Effector memory CD8-positive, alpha-beta T cell (primary cell): ENCODE measurements at regions not wholly inside any gene's neighbourhood (a gene's known extent, or its start where the extent isn't known, plus 50 kb on each side); places are given as distances from the start of the nearest gene placed in this dataset.
A peak's percentile ranks its signal among the peaks of the same experiment; 100 is the strongest.

Experiments used
- ATAC-seq: fragments of 150-1000 bp; cut with Tn5 transposase; replicated peaks from 2 replicates; pipeline ENCODE4 v1.10.0; 2021; ENCODE audit warnings: mild to moderate bottlenecking, moderate library complexity
- DNase-seq, 3 experiments: peaks; one replicate each; pipeline ENCODE4 v3.0.0; 2021
- H3K27ac Mint-ChIP-seq, 2 donors: one replicate each; pipeline ENCODE4 v1.8.0; 2022; ENCODE audit warnings: mild to moderate bottlenecking in 2 of 2, mixed read lengths in 2 of 2, moderate library complexity in 2 of 2
- H3K27me3 Mint-ChIP-seq, 2 donors: one replicate each; pipeline ENCODE4 v1.8.0; 2022; ENCODE audit warnings: mixed read lengths in 2 of 2
- H3K36me3 Mint-ChIP-seq: one replicate; pipeline ENCODE4 v1.8.0; 2022; ENCODE audit warnings: mild to moderate bottlenecking, moderate library complexity, mixed read lengths; ENCODE audit not compliant: insufficient read depth
- H3K4me1 Mint-ChIP-seq, 2 donors: one replicate each; pipeline ENCODE4 v1.8.0; 2022; ENCODE audit warnings: low read depth in 2 of 2, mixed read lengths in 2 of 2
- H3K4me3 Mint-ChIP-seq, 2 donors: one replicate each; pipeline ENCODE4 v1.8.0; 2022; ENCODE audit warnings: mild to moderate bottlenecking in 2 of 2, mixed read lengths in 2 of 2, moderate library complexity in 2 of 2
- H3K9me3 Mint-ChIP-seq, 2 donors: one replicate each; pipeline ENCODE4 v1.8.0; 2022; ENCODE audit warnings: mixed read lengths in 2 of 2

DNA sequence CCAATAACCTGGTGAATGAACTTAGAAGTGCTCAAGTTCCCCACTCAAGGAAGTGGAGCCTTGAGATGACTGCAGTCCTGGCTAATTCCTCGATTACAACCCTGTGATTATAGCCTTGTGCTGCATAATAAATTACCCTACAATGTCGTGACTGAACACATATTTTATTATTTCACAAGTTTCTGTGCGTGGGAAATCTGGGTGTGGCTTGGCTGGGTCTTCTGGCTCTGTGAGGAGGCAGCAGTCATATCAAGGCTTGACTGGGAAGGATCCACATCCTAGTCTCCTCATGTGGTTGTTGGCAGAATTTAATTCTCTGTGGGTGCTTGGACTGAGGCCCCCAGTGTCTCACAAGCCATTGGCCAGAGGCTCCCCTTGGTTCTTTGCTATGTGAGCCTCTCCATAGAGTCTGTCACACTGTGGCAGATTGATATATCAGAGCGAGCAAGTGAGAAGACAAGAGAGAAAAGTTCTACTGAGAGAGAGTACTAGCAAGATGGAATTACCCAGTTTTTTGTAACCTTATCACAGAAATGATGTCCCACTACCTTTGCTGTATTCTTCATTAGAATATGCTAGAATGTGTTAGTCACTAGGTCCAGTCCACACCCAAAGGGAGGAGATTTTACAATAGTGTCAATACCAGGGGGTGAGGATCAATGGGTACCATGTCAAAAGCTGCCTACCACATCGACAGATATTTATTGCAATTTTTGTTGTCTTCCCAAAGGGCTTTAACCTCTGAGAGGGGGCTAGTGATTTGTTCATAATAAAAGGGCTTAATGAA, 102.8 kb upstream of the TBC1D5 start:
- Mint-ChIP-seq H3K4me1 (no peaks in the 10 kb centered on the region), H3K27ac (no peak overlapping the region), H3K27me3 (peaks cover 0 to 15% of the 10 kb centered on the region in 2 donors), H3K4me3 (no peak overlapping the region), H3K9me3 (no peaks in the 10 kb centered on the region), H3K36me3 (no peaks in the 10 kb centered on the region)
- DNase-seq (no peak), ATAC-seq (no peak)

DNA sequence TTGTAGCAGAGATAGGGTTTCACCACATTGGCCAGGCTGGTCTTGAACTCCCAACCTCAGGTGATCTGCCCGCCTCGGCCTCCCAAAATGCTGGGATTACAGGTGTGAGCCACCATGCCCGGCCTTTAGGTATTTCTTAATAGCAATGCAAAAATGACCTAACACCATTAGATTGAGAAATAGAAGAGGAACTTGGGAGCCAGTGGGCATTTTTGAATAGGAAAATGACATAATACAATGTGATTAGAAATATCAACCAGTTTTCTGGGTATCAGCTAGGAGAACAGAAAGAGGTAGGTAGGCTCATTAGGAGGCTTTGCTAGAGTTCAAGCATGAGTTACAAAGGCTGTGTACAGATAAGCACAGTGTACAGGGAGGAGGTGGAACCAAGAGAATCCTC, 101.8 kb upstream of the TBC1D5 start:
- Mint-ChIP-seq H3K9me3 (no peaks in the 10 kb centered on the region), H3K4me3 (no peak overlapping the region), H3K4me1 (no peaks in the 10 kb centered on the region), H3K27me3 (peaks cover 0 to 10% of the 10 kb centered on the region in 2 donors), H3K27ac (no peak overlapping the region), H3K36me3 (no peaks in the 10 kb centered on the region)
- DNase-seq: no peak
- no peak for ATAC-seq

DNA sequence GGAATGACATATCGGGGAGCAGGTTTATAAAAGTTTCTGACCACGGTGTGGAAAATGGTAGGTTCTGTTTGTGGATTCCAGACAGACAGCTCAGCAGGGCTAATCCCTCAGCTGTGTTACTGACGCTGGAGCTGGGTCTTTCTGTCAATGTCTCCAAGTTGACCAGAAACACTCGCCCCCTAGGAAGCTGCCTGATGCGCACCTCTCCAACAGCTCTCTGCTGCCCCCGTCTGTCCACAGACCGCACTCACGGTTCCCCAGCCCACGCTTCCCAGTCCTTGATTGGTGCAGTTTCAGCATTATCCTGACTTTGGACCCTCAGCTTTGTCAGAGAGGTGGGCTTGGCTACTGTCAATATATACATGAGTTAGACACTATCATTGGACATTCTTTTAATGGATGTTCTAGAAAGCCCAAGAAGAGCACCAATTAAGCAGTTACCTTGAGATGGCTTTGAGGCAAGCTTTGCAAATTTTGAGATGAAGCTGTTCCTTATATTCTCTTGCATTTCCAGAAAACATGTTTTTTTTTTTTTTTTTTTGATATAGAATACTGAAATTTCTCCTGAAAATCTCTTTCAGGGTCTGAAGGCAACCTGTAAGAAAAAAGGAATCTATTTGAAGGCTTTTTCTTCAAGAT, 98.9 kb upstream of the TBC1D5 start:
- ATAC-seq (peak; percentile 78), DNase-seq (peak; percentile 68 to 71 (median 70))
- Mint-ChIP-seq H3K36me3 (no peaks in the 10 kb centered on the region), H3K4me3 (no peak overlapping the region), H3K27me3 (peaks cover 0 to 9% of the 10 kb centered on the region in 2 donors), H3K9me3 (no peaks in the 10 kb centered on the region), H3K4me1 (no peaks in the 10 kb centered on the region), H3K27ac (no peak overlapping the region)

DNA sequence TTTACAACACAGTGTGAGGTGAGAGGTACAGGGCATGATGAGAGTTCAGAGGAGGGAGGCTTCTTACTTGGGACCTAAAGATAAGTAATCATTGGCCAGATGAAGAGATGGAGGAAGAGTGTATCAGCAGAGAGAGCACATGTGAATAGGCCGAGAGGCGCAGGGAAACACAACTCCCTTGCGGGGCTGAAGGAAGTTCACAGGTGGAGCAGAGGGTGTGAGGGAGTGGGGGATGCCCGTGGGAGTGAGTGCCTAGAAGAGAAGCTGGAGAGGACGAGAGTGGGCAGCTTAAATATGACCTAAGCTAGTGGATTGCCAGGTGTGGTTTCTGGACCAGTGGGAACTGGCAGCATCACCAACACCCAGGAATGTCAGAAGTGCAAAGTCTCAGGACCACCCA, 98.2 kb upstream of the TBC1D5 start:
- DNase-seq: no peak
- Mint-ChIP-seq H3K4me1 (no peaks in the 10 kb centered on the region), H3K36me3 (no peaks in the 10 kb centered on the region), H3K9me3 (no peaks in the 10 kb centered on the region), H3K27me3 (peaks cover 0 to 9% of the 10 kb centered on the region in 2 donors), H3K27ac (no peak overlapping the region), H3K4me3 (no peak overlapping the region)
- ATAC-seq: no peak

DNA sequence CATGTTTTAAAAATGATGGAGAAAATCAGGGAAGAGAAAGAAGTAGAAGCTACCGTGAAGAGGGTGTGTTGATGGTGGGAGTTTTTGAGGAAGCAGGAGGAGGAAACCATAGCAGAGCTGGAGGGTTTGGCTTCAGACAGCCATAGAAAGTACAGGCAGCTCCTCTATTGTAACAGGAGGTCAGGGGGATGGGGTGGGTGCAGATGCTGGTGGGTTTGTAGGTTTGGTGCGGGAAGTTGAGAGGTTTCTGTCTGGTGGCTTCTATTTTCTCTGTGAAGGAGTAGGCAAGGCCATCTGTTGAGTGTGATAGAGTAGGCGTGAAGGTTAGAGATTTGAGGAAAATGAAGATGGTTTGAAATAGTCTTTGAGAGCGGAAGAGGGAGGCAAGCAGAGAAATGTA, 97.7 kb upstream of the TBC1D5 start:
- Mint-ChIP-seq H3K27ac (no peak overlapping the region), H3K27me3 (peaks cover 0 to 9% of the 10 kb centered on the region in 2 donors), H3K4me3 (no peak overlapping the region), H3K4me1 (no peaks in the 10 kb centered on the region), H3K36me3 (no peaks in the 10 kb centered on the region), H3K9me3 (no peaks in the 10 kb centered on the region)
- ATAC-seq (no peak), DNase-seq (no peak)

DNA sequence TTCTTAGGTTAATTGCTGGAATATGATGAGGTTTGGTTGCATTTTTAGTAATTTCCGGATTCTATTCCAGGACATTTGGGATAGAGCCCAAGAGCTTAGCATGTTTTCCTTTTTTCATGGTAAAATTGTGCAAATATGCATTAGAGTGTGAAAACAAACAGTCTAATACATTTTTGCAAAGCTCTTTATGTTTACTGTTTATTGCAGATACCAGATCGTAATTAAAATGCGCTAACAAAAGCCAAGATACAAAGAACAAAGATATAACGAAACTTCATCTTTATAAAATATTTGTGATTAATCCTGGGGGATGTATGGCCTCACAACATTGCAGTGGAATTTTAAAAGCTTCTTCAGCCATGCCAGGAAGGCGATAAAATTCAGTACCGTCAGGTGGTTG, 94.5 kb upstream of the TBC1D5 start:
- ATAC-seq (no peak), DNase-seq (no peak)
- Mint-ChIP-seq H3K27me3 (peaks cover 14 to 30% of the 10 kb centered on the region in 2 donors), H3K4me3 (no peak overlapping the region), H3K27ac (no peak overlapping the region), H3K36me3 (no peaks in the 10 kb centered on the region), H3K9me3 (no peaks in the 10 kb centered on the region), H3K4me1 (no peaks in the 10 kb centered on the region)

DNA sequence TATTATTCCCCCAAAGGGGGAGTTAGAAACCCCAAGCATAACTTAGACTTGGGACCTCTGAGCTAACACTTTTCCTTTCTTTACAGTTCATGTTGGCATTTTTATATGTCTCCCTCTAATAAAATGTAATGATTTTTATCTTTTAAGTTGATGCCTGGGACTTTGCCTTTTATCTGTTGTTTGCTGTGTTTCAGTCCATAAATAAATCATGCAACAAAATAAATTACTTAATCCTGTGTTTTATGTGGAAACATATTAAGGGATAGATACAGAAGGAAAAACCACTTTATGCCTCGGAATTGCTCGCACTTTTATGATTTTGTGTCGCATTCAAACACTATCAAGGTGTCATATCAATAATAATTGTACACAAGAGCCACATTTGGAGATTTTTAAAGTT, 93.7 kb upstream of the TBC1D5 start:
- no peak overlapping the region for H3K27ac Mint-ChIP-seq
- H3K4me3 Mint-ChIP-seq: no peak overlapping the region
- H3K9me3 Mint-ChIP-seq: no peaks in the 10 kb centered on the region
- peaks cover 14 to 33% of the 10 kb centered on the region in 2 donors for H3K27me3 Mint-ChIP-seq
- H3K36me3 Mint-ChIP-seq: no peaks in the 10 kb centered on the region
- DNase-seq (no peak), ATAC-seq (no peak)
- H3K4me1 Mint-ChIP-seq: no peaks in the 10 kb centered on the region

DNA sequence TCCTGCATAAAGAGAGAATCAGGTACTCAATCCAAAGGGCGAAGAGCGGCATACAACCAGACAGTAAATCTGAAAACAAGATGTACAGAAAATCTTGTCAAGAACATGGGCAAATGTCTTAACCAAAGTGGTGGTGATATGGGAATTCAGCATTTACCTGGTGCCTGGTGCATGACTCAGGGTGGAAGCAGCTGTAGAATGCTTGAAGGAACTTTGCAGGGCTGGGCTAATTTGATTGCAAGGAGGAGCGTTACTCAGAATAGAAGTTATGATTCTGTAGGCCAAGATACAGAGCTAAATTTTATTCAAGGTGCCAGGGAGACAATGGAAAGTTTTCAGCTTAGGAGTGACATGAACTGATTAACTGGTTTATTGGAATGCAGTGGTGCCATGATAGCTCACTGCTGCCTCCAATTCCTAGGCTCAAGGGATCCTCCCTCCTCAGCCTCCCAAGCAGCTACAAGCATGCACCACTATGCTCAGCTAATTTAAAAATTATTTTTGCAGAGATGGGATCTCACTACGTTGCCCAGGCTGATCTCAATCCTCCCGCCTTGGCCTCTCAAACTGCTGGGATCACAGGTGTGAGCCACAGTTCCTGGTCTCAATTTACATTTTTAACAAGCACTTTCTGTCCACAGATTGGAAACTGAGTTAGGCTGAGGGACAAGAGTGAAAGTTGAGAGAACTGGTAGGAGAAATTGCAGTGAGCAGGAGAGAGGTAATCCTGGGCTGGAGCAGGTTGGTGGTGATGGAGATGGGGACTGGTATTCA, 91.5 kb upstream of the TBC1D5 start:
- ATAC-seq (no peak), DNase-seq (no peak)
- Mint-ChIP-seq H3K27ac (no peak overlapping the region), H3K4me3 (no peak overlapping the region), H3K36me3 (no peaks in the 10 kb centered on the region), H3K9me3 (no peaks in the 10 kb centered on the region), H3K4me1 (no peaks in the 10 kb centered on the region), H3K27me3 (peaks cover 23 to 33% of the 10 kb centered on the region in 2 donors)

DNA sequence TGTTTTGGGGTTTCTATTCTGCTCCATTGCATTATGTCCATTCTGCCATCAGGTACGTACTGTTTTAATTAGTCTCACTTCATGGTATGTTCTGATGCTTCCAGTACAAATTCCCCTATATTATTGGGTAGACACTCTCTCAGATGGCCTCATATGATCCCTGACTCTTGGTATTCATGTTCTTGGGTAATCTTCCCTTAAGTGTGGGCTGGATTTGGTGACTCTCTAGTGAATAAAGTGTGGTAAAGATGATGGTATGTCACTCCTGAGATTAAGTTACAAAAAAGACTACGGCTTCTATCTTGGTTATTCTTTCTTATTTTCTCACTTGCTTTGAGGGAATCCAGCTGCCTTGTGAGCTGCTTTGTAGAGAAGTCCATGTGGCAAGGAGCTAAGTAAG, 89.6 kb upstream of the TBC1D5 start:
- Mint-ChIP-seq H3K27ac (no peak overlapping the region), H3K4me1 (no peaks in the 10 kb centered on the region), H3K9me3 (no peaks in the 10 kb centered on the region), H3K27me3 (peaks cover 27 to 28% of the 10 kb centered on the region in 2 donors), H3K36me3 (no peaks in the 10 kb centered on the region), H3K4me3 (no peak overlapping the region)
- no peak for ATAC-seq
- DNase-seq: no peak

DNA sequence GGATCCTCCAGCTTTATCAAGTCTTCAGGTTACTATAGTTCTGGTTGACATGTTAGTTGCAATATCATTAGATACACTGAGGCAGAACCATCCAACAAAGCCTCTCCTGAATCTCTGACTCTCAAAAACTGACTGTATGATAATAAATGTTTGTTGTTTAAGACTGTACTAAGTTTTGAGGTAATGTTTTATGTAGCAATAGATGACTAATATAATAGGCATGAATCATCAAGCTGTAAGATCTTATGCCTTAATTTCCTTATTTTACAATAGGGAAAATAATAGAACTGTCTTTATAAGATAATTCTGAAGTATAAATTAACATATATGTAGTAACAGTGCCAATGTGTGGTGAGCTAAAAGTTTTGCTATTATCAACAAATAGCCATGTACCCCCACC, 88.9 kb upstream of the TBC1D5 start:
- H3K36me3 Mint-ChIP-seq: no peaks in the 10 kb centered on the region
- no peak overlapping the region for H3K4me3 Mint-ChIP-seq
- ATAC-seq: no peak
- no peak overlapping the region for H3K27ac Mint-ChIP-seq
- peaks cover 32 to 33% of the 10 kb centered on the region in 2 donors for H3K27me3 Mint-ChIP-seq
- no peaks in the 10 kb centered on the region for H3K9me3 Mint-ChIP-seq
- H3K4me1 Mint-ChIP-seq: no peaks in the 10 kb centered on the region
- DNase-seq: no peak

DNA sequence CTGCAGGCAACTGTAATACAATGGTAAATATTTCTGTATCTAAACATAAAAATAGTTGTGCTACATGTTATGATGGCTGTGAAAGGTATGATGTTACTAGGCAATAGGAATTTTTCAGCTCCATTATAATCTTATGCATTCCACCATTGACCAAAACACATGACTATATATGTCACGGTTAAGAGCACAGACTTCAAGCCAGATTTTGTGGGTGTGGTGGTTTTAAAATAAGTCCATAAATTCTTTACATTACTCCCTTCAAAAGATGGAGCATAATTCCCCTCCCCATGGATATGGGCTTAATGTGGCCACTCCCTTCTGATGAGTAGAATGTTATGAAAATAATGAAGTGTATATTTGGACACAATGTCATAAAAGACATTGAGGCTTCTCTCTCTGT, 88.4 kb upstream of the TBC1D5 start:
- H3K27ac Mint-ChIP-seq: no peak overlapping the region
- DNase-seq (no peak), ATAC-seq (no peak)
- no peak overlapping the region for H3K4me3 Mint-ChIP-seq
- no peaks in the 10 kb centered on the region for H3K36me3 Mint-ChIP-seq
- H3K27me3 Mint-ChIP-seq: peaks cover 32 to 35% of the 10 kb centered on the region in 2 donors
- no peaks in the 10 kb centered on the region for H3K9me3 Mint-ChIP-seq
- H3K4me1 Mint-ChIP-seq: no peaks in the 10 kb centered on the region

DNA sequence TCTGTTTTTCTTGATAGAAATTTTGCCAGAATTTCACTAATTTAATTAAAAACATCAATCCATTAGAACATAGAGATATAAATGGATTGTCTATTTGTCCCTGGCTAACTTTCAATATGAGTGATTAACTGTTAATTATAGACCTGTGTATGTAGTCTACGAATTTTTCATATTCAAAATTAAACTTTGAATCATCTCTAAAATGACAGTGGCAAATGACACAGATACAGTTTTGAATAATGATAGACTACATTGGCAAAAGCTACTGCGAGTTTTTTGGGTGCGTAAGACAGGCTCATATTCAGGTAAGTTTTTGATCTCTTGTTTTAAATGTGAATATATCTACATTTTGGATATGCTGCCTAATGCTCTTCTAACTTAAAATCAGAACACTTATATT, 86.0 kb upstream of the TBC1D5 start:
- no peak for ATAC-seq
- Mint-ChIP-seq H3K4me1 (no peaks in the 10 kb centered on the region), H3K27ac (no peak overlapping the region), H3K27me3 (peaks cover 21 to 30% of the 10 kb centered on the region in 2 donors), H3K4me3 (no peak overlapping the region), H3K9me3 (no peaks in the 10 kb centered on the region), H3K36me3 (no peaks in the 10 kb centered on the region)
- DNase-seq: no peak

DNA sequence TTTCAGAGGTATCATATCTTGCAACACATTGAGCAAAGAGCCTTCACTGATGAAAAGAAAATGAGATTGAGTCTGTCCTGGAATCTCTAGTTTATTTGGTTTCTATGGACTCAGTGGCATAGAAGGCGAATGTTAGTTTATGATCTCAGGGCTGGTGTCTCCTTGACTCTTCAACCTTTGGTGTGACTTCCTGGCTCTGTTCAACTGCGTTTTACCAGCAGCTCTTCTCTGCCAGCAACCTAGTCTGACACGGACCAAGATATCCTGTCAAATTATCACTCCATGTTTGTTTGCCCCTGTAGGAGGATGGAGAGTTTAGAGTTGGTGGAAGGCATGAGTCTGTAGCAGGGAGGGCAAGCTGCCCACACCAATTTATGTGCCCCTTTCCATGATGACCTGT, 82.9 kb upstream of the TBC1D5 start:
- Mint-ChIP-seq H3K36me3 (no peaks in the 10 kb centered on the region), H3K4me3 (no peak overlapping the region), H3K9me3 (no peaks in the 10 kb centered on the region), H3K4me1 (no peaks in the 10 kb centered on the region), H3K27me3 (peaks cover 7 to 34% of the 10 kb centered on the region in 2 donors), H3K27ac (no peak overlapping the region)
- DNase-seq (no peak), ATAC-seq (no peak)

DNA sequence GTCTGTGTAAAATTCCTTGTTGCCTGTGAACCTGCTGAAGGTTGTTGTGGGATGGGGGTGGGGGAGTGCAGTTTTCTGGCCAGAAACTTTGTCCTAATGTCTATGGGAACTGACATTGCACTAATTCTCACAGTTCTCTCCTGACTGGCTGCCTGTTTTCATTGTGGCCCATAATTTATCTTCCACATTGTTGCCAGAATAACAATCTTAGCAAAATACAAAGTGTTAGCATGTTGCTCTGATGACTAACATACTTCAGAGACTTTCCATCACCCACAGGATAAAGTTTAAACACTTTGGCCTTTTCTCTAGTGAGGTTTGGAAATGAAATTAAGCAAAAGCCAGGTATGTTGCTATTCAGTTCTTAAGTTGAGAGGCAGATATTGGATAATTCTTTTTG, 81.4 kb upstream of the TBC1D5 start:
- Mint-ChIP-seq H3K9me3 (no peaks in the 10 kb centered on the region), H3K4me1 (no peaks in the 10 kb centered on the region), H3K27me3 (peaks cover 7 to 25% of the 10 kb centered on the region in 2 donors), H3K36me3 (no peaks in the 10 kb centered on the region), H3K27ac (no peak overlapping the region), H3K4me3 (no peak overlapping the region)
- ATAC-seq (no peak), DNase-seq (no peak)
